Body of pancreas (tissue), 4 donors: ENCODE measurements at regions not wholly inside any gene's neighbourhood (a gene's known extent, or its start where the extent isn't known, plus 50 kb on each side); places are given as distances from the start of the nearest gene placed in this dataset.
A peak's percentile ranks its signal among the peaks of the same experiment; 100 is the strongest.

Experiments
- ATAC-seq: fragments of 150-250 bp; one replicate; pipeline ENCODE4 v1.9.1; 2016
- DNase-seq, 4 donors: peaks; one replicate each; pipeline ENCODE4 v3.0.0-alpha.2; 2019
- H3K27ac ChIP-seq, 4 donors: fragments of 200-600 bp; sonication (generic); 1 replicate in 3 of 4; 2 replicates in 1 of 4; pipeline versions ENCODE4 v1.5.1 to v1.6.1; 2016 to 2019; ENCODE audit warnings: mild to moderate bottlenecking in 1 of 4, mixed read lengths in 1 of 4, moderate library complexity in 1 of 4
- H3K27me3 ChIP-seq, 2 donors: fragments of 200-600 bp; sonication (generic); one replicate each; pipeline ENCODE4 v1.6.0; 2016; ENCODE audit warnings: mild to moderate bottlenecking in 1 of 2
- H3K36me3 ChIP-seq, 2 donors: fragments of 200-600 bp; sonication (generic); replicated peaks in 1 of 2; 2 replicates each; pipeline ENCODE4 v1.5.1; 2016; ENCODE audit warnings: low read depth in 2 of 2; ENCODE audit not compliant: insufficient read depth in 1 of 2
- H3K4me1 ChIP-seq: fragments of 200-600 bp; sonication (generic); one replicate; pipeline ENCODE4 v1.6.0; 2016
- H3K4me3 ChIP-seq, 2 donors: fragments of 200-600 bp; sonication (generic); 1 replicate in 1 of 2; 2 replicates in 1 of 2; pipeline ENCODE4 v1.5.1; 2016 to 2019
- H3K9me3 ChIP-seq, 3 donors: fragments of 200-600 bp; sonication (generic); 1 replicate in 2 of 3; 2 replicates in 1 of 3; pipeline ENCODE4 v1.5.1; 2016
- CTCF ChIP-seq, 7 experiments: fragments of 450-650 bp in 4 of 7; fragments of 200-600 bp in 3 of 7; sonication (generic) in 3 of 7; IDR thresholded peaks; one replicate each; pipeline ENCODE4 v1.5.1; 2016 to 2019; ENCODE audit warnings: antibody characterized with exemption in 7 of 7
- POLR2A ChIP-seq, 3 donors: fragments of 450-650 bp; IDR thresholded peaks; one replicate each; pipeline ENCODE4 v1.6.1; 2016; ENCODE audit warnings: antibody characterized with exemption in 3 of 3, mild to moderate bottlenecking in 2 of 3
- WGBS, 2 donors: methylation state at CpG; one replicate each; pipeline ENCODE4 v1.1.5; 2017; 5-methylcytosine and 5-hydroxymethylcytosine counted together
- intact Hi-C: fragments of 100-400 bp; cut with DNase I; formaldehyde crosslinking; loops from one replicate; pipeline ENCODE4 v1.15.1; 2023

GRCh38 chr13:53161251-53161650 is 132.6 kb downstream of the OLFM4 start:
- H3K9me3 ChIP-seq = no peaks in the 10 kb centered on the region
- 42 to 43% methylated on average over 1 of the region's 1 CpG for WGBS, 2 donors
- no peak for TF ChIP-seq CTCF (IDR thresholded peaks at IDR 0.05)
- no peak for TF ChIP-seq POLR2A (IDR thresholded peaks at IDR 0.05)
- H3K4me1 ChIP-seq = no peaks in the 10 kb centered on the region
- H3K27me3 ChIP-seq = no peaks in the 10 kb centered on the region
- H3K27ac ChIP-seq = no peak overlapping the region
- intact Hi-C loops = no loop called here
- DNase-seq (no peak), ATAC-seq (no peak)
- H3K36me3 ChIP-seq = no peaks in the 10 kb centered on the region
- H3K4me3 ChIP-seq = no peak overlapping the region

DNA sequence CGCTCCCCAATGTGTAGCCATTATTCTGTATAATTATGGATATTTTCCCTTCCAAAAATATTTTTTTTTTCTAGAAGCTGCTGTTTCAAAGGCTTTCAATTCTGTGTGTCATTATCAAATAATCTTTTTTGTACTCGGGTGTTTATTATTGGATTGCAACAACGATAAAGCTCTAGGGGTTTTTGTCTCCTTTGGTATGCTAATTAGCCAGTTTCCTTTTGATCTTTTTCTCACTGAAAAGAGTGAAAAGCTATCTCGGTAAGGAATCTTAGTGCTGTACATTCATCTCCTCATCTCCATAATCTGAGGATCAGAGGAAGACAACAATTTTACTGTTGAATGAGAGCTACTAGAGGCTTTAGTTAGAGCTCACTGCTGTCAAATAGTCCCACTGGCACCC is 136.6 kb downstream of the OLFM4 start:
- Histone ChIP-seq H3K9me3 (no peaks in the 10 kb centered on the region), H3K4me1 (no peaks in the 10 kb centered on the region), H3K27me3 (no peaks in the 10 kb centered on the region), H3K27ac (no peak overlapping the region), H3K36me3 (no peaks in the 10 kb centered on the region), H3K4me3 (no peak overlapping the region)
- intact Hi-C loops = no loop called here
- DNase-seq (no peak), ATAC-seq (no peak)
- TF ChIP-seq POLR2A (IDR thresholded peaks at IDR 0.05) (no peak), CTCF (IDR thresholded peaks at IDR 0.05) (no peak)
- WGBS, 2 donors = 34 to 43% methylated on average over 4 of the region's 4 CpGs

DNA sequence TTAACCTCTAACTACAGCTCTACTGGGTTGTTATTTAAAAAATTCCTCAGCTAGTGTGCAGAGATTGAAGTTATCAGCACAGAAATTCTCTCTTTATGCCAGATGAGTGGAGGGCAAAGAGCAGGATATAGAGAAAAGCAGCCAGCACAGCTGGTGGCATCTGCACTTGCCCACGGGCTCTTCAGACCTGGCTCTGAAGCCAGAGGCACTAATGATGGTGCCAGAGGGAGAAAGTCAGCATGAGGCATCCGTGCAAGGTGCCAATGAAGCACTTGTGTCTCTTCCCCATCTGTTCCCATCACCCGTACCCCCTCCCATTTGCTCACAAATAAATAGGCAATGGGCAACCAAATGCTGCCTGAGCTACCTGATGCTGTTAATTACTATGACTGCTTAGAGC is 138.9 kb downstream of the OLFM4 start:
- intact Hi-C loops = no loop called here
- Histone ChIP-seq H3K4me3 (no peak overlapping the region), H3K27me3 (no peaks in the 10 kb centered on the region), H3K27ac (no peak overlapping the region), H3K4me1 (no peaks in the 10 kb centered on the region), H3K36me3 (no peaks in the 10 kb centered on the region), H3K9me3 (no peaks in the 10 kb centered on the region)
- ATAC-seq (no peak), DNase-seq (no peak)
- TF ChIP-seq CTCF (IDR thresholded peaks at IDR 0.05) = no peak
- TF ChIP-seq POLR2A (IDR thresholded peaks at IDR 0.05) = no peak
- WGBS, 2 donors = 44% methylated on average over 3 of the region's 3 CpGs

- Histone ChIP-seq H3K4me1 (no peaks in the 10 kb centered on the region), H3K36me3 (no peaks in the 10 kb centered on the region), H3K27me3 (no peaks in the 10 kb centered on the region), H3K27ac (no peak overlapping the region), H3K9me3 (no peaks in the 10 kb centered on the region), H3K4me3 (no peak overlapping the region)
- 58 to 76% methylated on average over 1 of the region's 1 CpG for WGBS, 2 donors
- DNase-seq (no peak), ATAC-seq (no peak)
- intact Hi-C loops = no loop called here
- no peak for TF ChIP-seq CTCF (IDR thresholded peaks at IDR 0.05)
- TF ChIP-seq POLR2A (IDR thresholded peaks at IDR 0.05) = no peak
Observed at GRCh38 chr13:53170910-53171309, 142.3 kb downstream of the OLFM4 start.

DNA sequence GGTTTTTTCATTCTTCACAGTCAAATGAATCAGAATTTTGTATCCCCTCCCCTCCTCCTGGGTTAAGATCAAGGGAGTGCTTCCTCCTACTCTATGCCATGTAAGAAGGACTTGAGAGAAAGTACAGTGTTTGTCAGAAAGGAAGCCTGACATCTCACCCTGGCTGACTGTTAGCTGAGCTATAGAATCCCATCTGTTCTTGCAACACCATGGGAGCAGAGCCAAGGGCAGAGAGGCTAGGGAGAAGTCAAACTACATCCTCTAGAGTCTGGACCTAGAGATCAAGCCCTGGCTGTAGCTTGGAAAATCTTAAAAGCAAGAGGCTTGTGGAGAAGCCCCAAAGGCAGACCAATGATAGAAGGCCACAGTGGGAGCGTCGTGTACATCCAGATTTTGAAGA is 145.9 kb downstream of the OLFM4 start:
- H3K4me1 ChIP-seq = no peaks in the 10 kb centered on the region
- DNase-seq (peak in 1 of 4 donors; percentile 11), ATAC-seq (no peak)
- H3K9me3 ChIP-seq = no peaks in the 10 kb centered on the region
- intact Hi-C loops = no loop called here
- no peak for TF ChIP-seq POLR2A (IDR thresholded peaks at IDR 0.05)
- TF ChIP-seq CTCF (IDR thresholded peaks at IDR 0.05) = no peak
- H3K4me3 ChIP-seq = no peak overlapping the region
- WGBS, 2 donors = 80 to 87% methylated on average over 2 of the region's 2 CpGs
- no peaks in the 10 kb centered on the region for H3K27me3 ChIP-seq
- H3K27ac ChIP-seq = no peak overlapping the region
- no peaks in the 10 kb centered on the region for H3K36me3 ChIP-seq
